Right ventricle myocardium inferior (tissue), 1 donor: ENCODE measurements at regions not wholly inside any gene's neighbourhood (a gene's known extent, or its start where the extent isn't known, plus 50 kb on each side); places are given as distances from the start of the nearest gene placed in this dataset.
"Not testable (repeated sequence)": the region's sequence is repeated elsewhere in the genome, so short reads cannot be mapped to it uniquely, and the experiment has no call there.

Experiments
- ATAC-seq: fragments of 200-7000 bp; cut with Tn5 transposase; one replicate; pipeline ENCODE4 v1.9.1; 2020; ENCODE audit warnings: mild to moderate bottlenecking, moderate library complexity
- DNase-seq: peaks from one replicate; pipeline ENCODE4 v3.0.0; 2021; ENCODE audit errors: missing footprints
- intact Hi-C: fragments of 100-400 bp; cut with DNase I; formaldehyde crosslinking; loops from one replicate; pipeline ENCODE4 v1.11.0; 2022
- donor health status: DM: no; HTN: yes; CAD: no; lungs with severe emphysema.

DNA sequence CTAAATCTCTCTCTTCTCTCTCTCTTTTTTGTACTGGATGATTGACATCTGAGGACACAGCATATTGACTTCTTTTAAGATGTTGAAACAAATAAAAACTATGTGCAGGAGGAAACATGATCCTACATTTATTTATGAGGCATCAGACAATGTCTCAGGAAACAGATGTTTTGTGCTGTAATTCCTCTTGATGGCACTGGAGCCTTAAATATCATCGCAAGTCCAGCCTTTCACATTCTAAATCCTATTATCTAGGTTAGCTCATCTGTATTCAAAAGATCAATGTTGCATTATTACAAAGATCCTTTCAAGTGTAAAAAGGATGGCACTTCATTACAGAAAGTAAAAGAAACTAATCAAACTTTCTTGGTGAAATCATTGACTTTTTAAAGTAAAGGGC is 63.9 kb downstream of the MAT2B start:
- ATAC-seq = no peak
- no peak for DNase-seq
- intact Hi-C loops = loop anchor here (10.0 kb wide), 1 partner anchor 1646 kb away; no protein-coding TSS in a partner anchor

DNA sequence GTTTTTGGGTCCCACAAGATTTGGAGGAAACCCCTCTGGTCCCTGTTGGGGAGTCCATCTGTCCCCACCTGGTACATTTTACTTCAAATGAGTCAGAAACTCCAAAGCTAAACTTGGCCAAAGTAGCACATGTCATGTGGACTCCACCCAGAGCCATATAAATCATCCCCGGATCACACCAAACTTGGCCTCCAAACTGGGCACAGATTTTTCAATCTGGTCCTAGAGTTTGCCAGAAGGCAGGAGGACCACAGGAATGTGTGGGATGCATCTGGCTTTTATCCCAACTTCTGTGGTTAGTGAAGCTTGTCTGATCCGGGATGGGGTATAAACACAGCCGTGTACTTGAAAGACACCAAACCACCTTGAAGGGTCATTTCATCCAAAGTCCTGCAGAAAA is 66.3 kb downstream of the MAT2B start:
- intact Hi-C loops = no loop called here

DNA sequence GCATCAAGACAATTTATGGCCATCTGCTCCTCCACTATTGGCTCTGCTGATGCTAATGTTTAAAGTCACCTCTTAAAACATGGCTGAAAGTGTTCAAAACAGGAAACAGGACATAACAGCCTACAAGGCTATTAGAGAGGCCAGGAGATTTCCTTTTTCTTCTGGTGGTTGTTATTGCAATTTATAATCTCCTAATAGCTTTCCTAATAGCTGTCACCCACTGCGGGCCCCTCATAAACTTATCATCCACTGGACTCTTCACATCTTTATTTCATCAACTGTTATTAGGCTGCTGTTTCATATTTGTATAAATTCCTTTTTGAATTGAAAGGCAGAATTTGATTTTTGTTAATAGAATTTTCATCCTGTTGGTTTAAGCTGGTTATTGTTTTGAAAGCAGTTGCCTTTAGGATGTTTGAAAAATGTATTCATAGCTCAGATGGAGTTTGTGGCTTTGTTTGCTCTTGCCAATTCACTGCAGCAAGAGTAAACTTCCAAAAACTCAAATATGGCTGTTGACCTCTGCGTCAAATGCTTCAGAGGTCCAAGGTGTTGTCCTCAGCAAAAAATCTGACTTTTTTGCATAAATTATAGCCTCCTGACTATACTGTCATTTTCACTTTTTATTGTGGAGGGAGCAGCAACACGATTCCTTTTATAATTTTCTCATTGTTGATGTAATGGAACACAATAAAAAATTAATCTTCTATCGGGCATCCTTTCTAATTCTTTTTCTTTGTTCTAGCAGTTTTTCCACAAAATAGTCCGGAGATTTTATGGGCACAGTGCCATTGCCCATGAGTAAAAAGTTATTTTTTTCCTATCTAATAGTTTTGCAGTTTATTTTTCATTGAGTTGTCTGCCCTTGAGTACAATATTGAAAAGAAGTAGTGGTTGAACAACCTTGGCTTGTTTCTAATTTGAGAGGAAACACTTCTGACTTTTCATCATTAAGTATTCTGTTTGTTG is 69.3 kb downstream of the MAT2B start:
- intact Hi-C loops = no loop called here
- ATAC-seq = no peak
- DNase-seq = no peak

More for the DNA sequence above, 66.3 kb downstream of the MAT2B start:
- DNase-seq (no peak), ATAC-seq (no peak)

DNA sequence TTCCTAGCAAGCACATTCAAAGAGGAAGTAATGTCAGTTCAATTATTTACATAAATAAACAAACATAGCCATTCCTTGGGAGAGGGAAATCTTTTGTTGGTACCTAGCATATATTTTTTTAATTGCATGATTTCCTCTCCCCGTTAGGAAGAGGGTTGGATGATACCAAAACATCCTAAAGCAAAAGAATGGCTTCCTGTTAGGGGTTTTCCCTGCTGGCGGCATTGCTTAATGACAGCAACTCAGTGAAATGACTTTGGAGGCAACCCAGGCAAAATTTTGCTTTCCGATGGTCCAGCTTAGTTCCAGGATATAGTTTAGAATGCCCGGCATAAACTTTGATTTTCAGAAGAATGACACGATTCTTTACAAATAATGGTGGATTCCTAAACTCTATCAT is 73.2 kb downstream of the MAT2B start:
- no peak for ATAC-seq
- DNase-seq = no peak
- intact Hi-C loops = no loop called here

- no peak for ATAC-seq
- intact Hi-C loops = no loop called here
- no peak for DNase-seq
Measured at GRCh38 chr5:163579729-163580128, 74.3 kb downstream of the MAT2B start.

GRCh38 chr5:163580516-163580915 is 75.1 kb downstream of the MAT2B start:
- no peak for ATAC-seq
- intact Hi-C loops = no loop called here
- no peak for DNase-seq

DNA sequence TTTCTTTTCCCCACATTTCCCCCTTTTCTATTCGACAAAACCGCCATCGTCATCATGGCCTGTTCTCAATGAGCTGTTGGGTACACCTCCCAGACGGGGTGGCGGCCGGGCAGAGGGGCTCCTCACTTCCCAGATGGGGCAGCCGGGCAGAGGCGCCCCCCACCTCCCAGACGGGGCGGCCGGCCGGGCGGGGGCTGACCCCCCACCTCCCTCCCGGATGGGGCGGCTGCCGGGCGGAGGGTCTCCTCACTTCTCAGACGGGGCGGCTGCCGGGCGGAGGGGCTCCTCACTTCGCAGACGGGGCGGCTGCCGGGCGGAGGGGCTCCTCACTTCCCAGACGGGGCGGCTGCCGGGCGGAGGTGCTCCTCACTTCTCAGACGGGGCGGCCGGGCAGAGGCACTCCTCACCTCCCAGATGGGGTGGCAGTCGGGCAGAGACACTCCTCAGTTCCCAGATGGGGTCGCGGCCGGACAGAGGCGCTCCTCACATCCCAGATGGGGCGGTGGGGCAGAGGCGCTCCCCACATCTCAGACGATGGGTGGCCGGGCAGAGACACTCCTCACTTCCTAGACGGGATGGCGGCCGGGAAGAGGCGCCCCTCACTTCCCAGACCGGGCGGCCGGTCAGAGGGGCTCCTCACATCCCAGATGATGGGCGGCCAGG is 78.2 kb downstream of the MAT2B start:
- ATAC-seq, DNase-seq, intact Hi-C loops: not testable (repeated sequence)

GRCh38 chr5:163585206-163585605 is 79.8 kb downstream of the MAT2B start:
- intact Hi-C loops = no loop called here

GRCh38 chr5:163586531-163586956 is 81.1 kb downstream of the MAT2B start:
- ATAC-seq (no peak), DNase-seq (no peak)
- intact Hi-C loops = no loop called here

More at GRCh38 chr5:163585206-163585605, 79.8 kb downstream of the MAT2B start:
- DNase-seq (no peak), ATAC-seq (no peak)

- intact Hi-C loops = no loop called here
- ATAC-seq (no peak), DNase-seq (no peak)
Measured at GRCh38 chr5:163594951-163595350, 89.5 kb downstream of the MAT2B start.

DNA sequence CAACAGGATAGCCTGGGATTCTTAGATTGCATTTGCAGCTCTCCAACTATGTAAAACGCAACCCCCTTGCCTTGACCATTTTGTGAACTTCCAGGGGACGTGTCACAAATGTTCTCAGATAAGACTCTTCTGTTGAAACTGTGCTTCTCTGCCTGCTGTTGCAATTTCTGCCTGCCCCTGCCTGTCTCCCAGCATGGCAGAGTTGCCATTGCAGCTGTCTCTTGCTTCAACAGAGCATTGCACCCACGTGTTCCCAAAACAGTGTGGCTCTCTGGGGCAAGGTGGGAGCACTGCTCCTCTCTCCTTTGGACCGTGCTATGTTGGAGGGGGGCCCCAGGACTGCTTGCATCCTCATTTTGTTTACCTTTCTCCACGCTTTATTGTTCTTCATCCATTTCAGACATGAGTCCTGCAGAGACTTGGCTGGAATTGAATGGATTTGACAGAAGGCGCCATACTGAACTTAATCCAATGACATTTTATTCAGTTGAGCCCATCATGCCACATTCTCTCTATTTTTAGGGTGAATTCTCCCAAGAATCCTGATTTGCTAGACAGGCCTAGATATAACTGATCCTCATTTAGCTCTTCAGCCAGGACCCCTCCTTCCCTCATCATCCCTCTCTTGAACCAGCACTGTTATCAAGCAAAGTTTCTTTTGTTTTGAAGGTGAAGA is 90.7 kb downstream of the MAT2B start:
- intact Hi-C loops = no loop called here
- no peak for ATAC-seq
- DNase-seq = no peak

- DNase-seq = no peak
- intact Hi-C loops = no loop called here
- no peak for ATAC-seq
Measured at GRCh38 chr5:163596608-163597315, 91.3 kb downstream of the MAT2B start.

DNA sequence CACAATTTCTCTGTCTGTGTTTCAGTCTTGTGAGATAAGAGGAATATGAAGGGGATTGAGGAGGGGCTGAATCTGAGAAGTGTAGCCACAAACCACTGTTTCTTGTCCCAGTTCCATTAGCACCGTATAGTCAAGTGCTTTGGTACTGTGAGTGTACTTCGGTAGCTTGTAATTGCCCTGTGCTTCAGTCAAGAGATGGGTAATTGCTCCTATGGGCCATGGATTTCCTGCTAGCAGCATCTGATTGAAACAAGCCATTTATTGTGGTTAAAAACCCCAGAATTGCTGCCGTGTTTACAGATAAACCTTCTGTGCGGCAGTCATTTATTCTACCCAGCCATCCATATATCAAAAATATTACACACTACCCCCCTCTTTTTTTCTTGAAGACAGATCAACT is 98.6 kb downstream of the MAT2B start:
- intact Hi-C loops = no loop called here
- no peak for ATAC-seq
- no peak for DNase-seq

- intact Hi-C loops = no loop called here
- DNase-seq = no peak
- no peak for ATAC-seq
Measured at GRCh38 chr5:163607256-163607655, 101.8 kb downstream of the MAT2B start.

DNA sequence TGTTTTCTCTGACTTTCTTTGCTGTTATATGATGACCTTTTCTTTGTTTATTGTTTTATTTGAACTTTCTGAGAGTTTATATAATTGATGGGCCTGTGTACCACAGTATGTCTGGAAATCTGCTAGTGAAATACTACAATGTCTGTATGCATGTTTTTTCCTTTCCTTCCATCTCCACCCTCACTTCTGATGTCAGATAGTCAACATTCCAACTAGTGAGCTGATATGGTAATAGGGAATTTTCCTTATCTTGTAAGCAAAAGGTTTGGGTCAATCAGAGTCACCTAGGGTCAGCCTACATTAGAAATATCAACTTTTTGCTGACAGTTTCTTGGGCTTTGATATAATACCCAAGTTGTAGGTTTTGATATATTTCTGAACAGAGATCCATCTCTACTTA is 103.2 kb downstream of the MAT2B start:
- no peak for ATAC-seq
- no peak for DNase-seq
- intact Hi-C loops = no loop called here

- intact Hi-C loops = no loop called here
- DNase-seq (no peak), ATAC-seq (no peak)
Measured at GRCh38 chr5:163609910-163610309, 104.5 kb downstream of the MAT2B start.

DNA sequence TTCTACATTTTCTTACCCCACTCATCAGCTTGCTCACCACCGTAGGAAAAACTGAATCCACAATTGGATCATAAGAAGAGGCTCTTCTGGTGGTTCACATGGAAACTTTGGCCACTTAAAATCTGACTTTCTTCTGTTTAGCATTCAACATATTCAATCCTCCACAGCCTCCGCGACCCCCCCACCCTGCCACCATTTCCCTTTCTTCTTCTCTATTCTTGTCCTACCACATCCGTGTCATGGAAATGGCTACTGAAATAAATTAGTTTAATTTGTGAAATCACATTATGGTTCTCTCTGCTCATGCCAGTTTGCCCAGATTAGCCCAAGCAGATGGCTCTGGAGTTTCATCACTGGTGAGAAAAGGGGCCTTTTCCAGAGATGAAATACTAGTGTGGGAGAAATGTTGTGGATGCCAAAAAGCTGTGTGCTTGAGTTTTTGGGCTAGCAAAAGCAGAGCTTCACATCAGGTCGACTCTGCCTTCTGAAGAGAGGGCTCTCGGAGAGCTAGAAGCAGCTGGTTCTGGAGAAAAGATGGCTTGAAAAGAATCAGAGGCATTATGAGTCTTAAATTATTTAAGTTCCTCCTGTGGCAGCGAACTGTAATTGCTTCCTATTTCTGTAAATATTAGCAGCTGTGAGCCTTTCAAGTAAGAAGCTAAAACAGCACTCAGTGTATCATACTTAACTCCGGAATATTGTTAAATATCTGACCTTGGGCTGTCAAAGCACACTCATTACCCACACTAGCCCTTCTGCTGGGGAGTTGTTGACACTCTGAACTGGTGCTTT is 107.1 kb downstream of the MAT2B start:
- DNase-seq = no peak
- intact Hi-C loops = no loop called here
- no peak for ATAC-seq

- intact Hi-C loops = no loop called here
- no peak for DNase-seq
- no peak for ATAC-seq
Measured at GRCh38 chr5:163613150-163613442, 107.7 kb downstream of the MAT2B start.
